ENCODE measurements at regions not wholly inside any gene's neighbourhood (a gene's known extent, or its start where the extent isn't known, plus 50 kb on each side); places are given as distances from the start of the nearest gene placed in this dataset.

DNA sequence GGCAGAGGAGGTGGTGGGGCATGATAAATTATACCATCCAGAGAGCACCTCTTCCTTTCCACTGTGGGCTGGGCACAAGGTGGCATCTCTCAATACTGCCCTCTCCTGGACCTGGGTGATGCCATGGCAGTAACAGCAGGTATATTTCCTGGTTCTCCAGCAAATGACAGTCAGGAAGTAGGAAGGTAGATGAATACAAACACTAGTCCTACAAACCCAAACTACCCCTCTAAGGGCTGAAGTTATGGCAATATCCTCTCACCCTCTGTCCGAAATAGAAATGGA, 1004.9 kb downstream of the KCNMA1 start:
- TF ChIP-seq, protein P1, sequence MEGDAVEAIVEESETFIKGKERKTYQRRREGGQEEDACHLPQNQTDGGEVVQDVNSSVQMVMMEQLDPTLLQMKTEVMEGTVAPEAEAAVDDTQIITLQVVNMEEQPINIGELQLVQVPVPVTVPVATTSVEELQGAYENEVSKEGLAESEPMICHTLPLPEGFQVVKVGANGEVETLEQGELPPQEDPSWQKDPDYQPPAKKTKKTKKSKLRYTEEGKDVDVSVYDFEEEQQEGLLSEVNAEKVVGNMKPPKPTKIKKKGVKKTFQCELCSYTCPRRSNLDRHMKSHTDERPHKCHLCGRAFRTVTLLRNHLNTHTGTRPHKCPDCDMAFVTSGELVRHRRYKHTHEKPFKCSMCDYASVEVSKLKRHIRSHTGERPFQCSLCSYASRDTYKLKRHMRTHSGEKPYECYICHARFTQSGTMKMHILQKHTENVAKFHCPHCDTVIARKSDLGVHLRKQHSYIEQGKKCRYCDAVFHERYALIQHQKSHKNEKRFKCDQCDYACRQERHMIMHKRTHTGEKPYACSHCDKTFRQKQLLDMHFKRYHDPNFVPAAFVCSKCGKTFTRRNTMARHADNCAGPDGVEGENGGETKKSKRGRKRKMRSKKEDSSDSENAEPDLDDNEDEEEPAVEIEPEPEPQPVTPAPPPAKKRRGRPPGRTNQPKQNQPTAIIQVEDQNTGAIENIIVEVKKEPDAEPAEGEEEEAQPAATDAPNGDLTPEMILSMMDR (IDR thresholded peaks at IDR 0.05; ENCODE audit: poor library complexity): peak; percentile 27
- TF ChIP-seq EZH2phosphoT487 (IDR thresholded peaks at IDR 0.05; ENCODE audit: low read depth, severe bottlenecking, unreplicated experiment) (no peak), EZH2 (IDR thresholded peaks at IDR 0.05; ENCODE audit: borderline replicate concordance) (no peak)
